AG04450 (cell line): ENCODE measurements at regions not wholly inside any gene's neighbourhood (a gene's known extent, or its start where the extent isn't known, plus 50 kb on each side); places are given as distances from the start of the nearest gene placed in this dataset.

ENCODE experiments used
- CTCF ChIA-PET: fragments of 300-600, 350-600 bp; formaldehyde crosslinking; extraction: SDS; loops from one replicate; lab custom pipeline; 2022; ENCODE audit warnings: antibody characterized with exemption, inconsistent platforms; lab: Charles Lee
- POLR2A ChIA-PET: fragments of 350-600 bp; formaldehyde crosslinking; extraction: SDS; loops from one replicate; lab custom pipeline; 2021; ENCODE audit warnings: antibody characterized with exemption, inconsistent platforms; lab: Yijun Ruan, JAX
- DNase-seq: peaks from one replicate; pipeline ENCODE4 v3.0.0-alpha.2; 2011; ENCODE audit warnings: low read depth, low spot score
- H3K27ac ChIP-seq: one replicate; pipeline ENCODE4 v1.5.1; 2012; ENCODE audit warnings: low read depth, low read length, control low read depth
- H3K27me3 ChIP-seq: one replicate; pipeline ENCODE4 v1.6.0; 2012; ENCODE audit warnings: low read length; ENCODE audit not compliant: control insufficient read depth, insufficient read depth
- H3K4me3 ChIP-seq: 2 replicates; pipeline ENCODE4 v1.5.1; 2011; ENCODE audit warnings: mild to moderate bottlenecking, low read depth, low read length, control low read depth
- H3K9me3 ChIP-seq: 2 replicates; pipeline ENCODE4 v1.5.1; 2012; ENCODE audit warnings: low read length; ENCODE audit not compliant: control insufficient read depth, insufficient read depth
- TF ChIP-seq, protein P1 (sequence below): IDR thresholded peaks from 2 replicates; pipeline ENCODE4 v1.5.1; 2011; ENCODE audit warnings: low read depth, low read length, control low read depth, inconsistent platforms

DNA sequence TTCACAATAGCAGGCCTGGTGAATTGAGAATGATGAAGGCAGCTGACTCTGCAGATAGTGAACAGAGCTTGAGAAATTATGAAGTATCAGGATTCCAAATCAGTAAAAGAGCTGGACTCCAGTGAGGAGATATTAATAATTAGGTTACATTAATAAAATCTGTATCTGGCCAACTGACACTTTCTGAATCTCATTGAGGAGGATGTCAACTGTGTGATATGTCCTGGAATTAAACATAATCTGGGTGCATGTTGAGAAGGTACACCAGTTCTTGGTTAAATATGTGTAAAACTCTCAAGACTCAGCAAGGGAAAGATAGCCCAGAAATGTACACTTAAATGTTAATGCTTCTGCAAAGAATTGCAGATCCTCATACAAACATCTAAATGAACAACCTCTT lies 177.8 kb upstream of the SFRP2 start:
- H3K27ac ChIP-seq: no peak overlapping the region
- ChIA-PET CTCF (no interaction called here), POLR2A (no interaction called here)
- H3K9me3 ChIP-seq: no peaks in the 10 kb centered on the region
- TF ChIP-seq, protein P1, sequence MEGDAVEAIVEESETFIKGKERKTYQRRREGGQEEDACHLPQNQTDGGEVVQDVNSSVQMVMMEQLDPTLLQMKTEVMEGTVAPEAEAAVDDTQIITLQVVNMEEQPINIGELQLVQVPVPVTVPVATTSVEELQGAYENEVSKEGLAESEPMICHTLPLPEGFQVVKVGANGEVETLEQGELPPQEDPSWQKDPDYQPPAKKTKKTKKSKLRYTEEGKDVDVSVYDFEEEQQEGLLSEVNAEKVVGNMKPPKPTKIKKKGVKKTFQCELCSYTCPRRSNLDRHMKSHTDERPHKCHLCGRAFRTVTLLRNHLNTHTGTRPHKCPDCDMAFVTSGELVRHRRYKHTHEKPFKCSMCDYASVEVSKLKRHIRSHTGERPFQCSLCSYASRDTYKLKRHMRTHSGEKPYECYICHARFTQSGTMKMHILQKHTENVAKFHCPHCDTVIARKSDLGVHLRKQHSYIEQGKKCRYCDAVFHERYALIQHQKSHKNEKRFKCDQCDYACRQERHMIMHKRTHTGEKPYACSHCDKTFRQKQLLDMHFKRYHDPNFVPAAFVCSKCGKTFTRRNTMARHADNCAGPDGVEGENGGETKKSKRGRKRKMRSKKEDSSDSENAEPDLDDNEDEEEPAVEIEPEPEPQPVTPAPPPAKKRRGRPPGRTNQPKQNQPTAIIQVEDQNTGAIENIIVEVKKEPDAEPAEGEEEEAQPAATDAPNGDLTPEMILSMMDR: no peak
- no peak for DNase-seq
- H3K27me3 ChIP-seq: no peaks in the 10 kb centered on the region
- H3K4me3 ChIP-seq: no peak overlapping the region

DNA sequence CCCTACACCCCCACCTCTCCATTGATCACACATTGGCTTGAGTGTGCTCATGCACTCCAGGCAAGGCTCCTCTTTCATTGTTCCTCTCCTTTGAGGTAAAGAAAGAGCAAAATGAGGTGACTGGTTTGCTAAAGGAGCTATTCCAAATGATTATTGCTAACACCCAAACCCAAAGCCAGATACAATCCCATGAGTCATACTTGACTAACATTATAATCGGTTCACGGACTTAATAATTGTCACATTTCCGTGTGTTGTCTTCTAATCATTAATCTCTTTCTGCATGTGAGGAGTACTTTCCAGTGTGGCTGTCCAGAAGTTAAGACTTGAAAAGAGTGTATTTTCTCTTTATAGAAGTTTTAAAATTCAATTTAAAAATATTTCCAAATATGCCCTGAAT lies 174.3 kb upstream of the SFRP2 start:
- DNase-seq: no peak
- TF ChIP-seq, protein P1: no peak
- Histone ChIP-seq H3K27ac (no peak overlapping the region), H3K27me3 (no peaks in the 10 kb centered on the region), H3K4me3 (no peak overlapping the region), H3K9me3 (no peaks in the 10 kb centered on the region)
- POLR2A ChIA-PET: no interaction called here
- CTCF ChIA-PET: no interaction called here

DNA sequence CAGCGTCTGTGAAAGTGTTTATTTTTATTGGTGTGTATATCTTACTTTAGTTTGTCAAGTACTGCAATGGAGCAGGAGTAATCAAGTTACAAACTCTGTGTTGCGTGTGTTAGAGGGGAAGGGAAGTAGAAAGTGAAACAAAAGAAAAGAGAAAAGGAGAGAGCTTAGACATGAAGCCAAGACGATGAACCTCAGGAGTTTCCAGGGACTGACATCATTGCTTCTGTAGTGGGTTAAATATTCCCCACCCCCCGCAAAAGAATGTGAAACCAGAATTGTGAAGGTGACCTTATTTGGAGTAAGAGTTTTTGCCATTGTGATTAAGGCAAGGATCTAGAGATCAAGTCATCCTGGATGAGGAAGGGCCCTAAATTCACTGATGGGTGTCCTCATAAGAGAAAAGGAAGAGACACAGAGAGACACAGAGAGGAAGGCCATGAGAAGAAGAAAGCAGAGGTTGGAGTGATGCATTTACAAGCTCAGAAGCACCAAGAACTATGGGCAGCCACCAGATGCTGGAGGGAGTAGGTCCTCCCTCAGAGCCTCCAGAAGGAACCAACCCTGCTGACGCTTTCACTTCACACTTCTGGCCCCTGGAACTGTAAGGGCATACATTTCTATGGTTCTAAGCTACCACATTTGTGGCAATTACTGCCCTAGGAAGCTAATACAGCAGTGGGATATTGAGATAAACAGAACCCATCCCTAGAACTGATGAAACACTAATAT lies 173.6 kb upstream of the SFRP2 start:
- Histone ChIP-seq H3K9me3 (no peaks in the 10 kb centered on the region), H3K4me3 (no peak overlapping the region), H3K27ac (no peak overlapping the region), H3K27me3 (no peaks in the 10 kb centered on the region)
- DNase-seq: no peak
- ChIA-PET POLR2A (no interaction called here), CTCF (no interaction called here)
- TF ChIP-seq, protein P1: no peak

DNA sequence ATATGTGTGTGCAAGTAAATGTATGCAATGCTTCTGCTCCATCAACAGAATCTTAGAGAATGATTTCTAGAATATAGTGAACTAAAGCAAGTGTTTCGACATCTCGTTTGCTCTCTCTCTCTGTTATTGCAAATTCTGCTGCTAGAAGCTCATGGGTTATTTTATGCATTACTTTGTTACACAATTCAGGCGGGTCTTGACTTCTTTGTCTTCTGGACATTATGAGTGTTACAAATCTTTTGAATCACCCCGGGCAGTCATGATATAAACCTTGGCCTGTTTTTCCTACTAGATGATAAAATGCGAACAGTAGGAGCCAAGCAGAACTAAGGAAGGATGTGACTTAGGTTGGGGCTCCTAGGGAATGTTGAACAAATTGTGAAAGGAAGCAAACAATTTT lies 166.4 kb upstream of the SFRP2 start:
- no peak overlapping the region for H3K27ac ChIP-seq
- DNase-seq: no peak
- ChIA-PET CTCF (no interaction called here), POLR2A (no interaction called here)
- TF ChIP-seq, protein P1: no peak
- H3K27me3 ChIP-seq: no peaks in the 10 kb centered on the region
- no peak overlapping the region for H3K4me3 ChIP-seq
- H3K9me3 ChIP-seq: no peaks in the 10 kb centered on the region; the same call in none of the 2 replicates

DNA sequence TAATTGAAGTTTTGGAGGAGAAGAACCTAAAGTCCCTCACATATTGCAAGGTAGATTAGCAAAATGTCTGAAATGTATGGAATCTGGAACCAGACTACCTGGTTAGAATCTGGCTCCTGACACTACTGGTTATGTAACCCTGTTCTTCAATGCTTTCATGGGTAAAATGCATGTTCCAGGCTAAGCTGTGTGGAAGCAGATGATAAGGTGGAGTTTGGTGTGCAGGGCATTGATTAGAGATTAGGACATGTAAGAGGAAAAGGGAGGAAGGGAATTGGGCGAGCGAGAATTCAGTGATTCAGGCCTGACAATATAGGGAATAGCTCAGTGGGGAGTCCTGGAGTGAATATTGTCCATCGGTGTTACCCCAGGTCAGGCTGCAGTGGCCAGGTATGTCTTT lies 165.8 kb upstream of the SFRP2 start:
- DNase-seq: no peak
- no peak overlapping the region for H3K4me3 ChIP-seq
- TF ChIP-seq, protein P1: no peak
- ChIA-PET POLR2A (no interaction called here), CTCF (no interaction called here)
- no peaks in the 10 kb centered on the region for H3K27me3 ChIP-seq
- H3K9me3 ChIP-seq: no peaks in the 10 kb centered on the region; the same call in none of the 2 replicates
- H3K27ac ChIP-seq: no peak overlapping the region
